A673 (cell line): ENCODE measurements at regions not wholly inside any gene's neighbourhood (a gene's known extent, or its start where the extent isn't known, plus 50 kb on each side); places are given as distances from the start of the nearest gene placed in this dataset.
A peak's percentile ranks its signal among the peaks of the same experiment; 100 is the strongest.

ENCODE experiments used
- BruUV-seq: library from RNA; stranded (reverse); fragments of 400-500 nt; replicated peaks from 2 replicates; lab custom pipeline; 2021; lab: Mats Ljungman, UMichigan
- CTCF ChIA-PET: fragments of 300-600 bp; sonication (Branson Sonifier 250); formaldehyde crosslinking; loops from one replicate; lab custom pipeline; 2022; ENCODE audit warnings: antibody characterized with exemption; lab: Charles Lee
- POLR2A ChIA-PET: fragments of 300-600 bp; sonication (Branson Sonifier 250); formaldehyde crosslinking; loops from one replicate; lab custom pipeline; 2022; ENCODE audit warnings: antibody characterized with exemption; ENCODE audit not compliant: low non-redundant PET; lab: Charles Lee
- DNase-seq: peaks from one replicate; pipeline ENCODE4 v3.0.0-alpha.2; 2015; ENCODE audit warnings: low spot score
- H3K27ac ChIP-seq: fragments of 200-600 bp; sonication (generic); 2 replicates; pipeline ENCODE4 v1.5.1; 2016; ENCODE audit warnings: mixed run types, low read depth, mild to moderate bottlenecking, mixed read lengths, antibody characterized with exemption, low read length; ENCODE audit not compliant: poor library complexity, severe bottlenecking
- H3K27me3 ChIP-seq: fragments of 200-600 bp; sonication (generic); replicated peaks from 2 replicates; pipeline ENCODE4 v1.6.1; 2017; ENCODE audit warnings: mixed run types, low read depth, mild to moderate bottlenecking, mixed read lengths, antibody characterized with exemption, low read length; ENCODE audit not compliant: insufficient read depth, poor library complexity
- H3K36me3 ChIP-seq: fragments of 200-600 bp; sonication (generic); 2 replicates; pipeline ENCODE4 v1.6.1; 2016; ENCODE audit warnings: mixed run types, mild to moderate bottlenecking, mixed read lengths, antibody characterized with exemption, low read length; ENCODE audit not compliant: insufficient read depth, poor library complexity, severe bottlenecking
- H3K4me1 ChIP-seq: fragments of 200-600 bp; sonication (generic); 2 replicates; pipeline ENCODE4 v1.6.1; 2017; ENCODE audit warnings: mixed run types, mild to moderate bottlenecking, mixed read lengths, antibody characterized with exemption, low read length; ENCODE audit not compliant: insufficient read depth, poor library complexity, severe bottlenecking
- H3K4me3 ChIP-seq: fragments of 200-600 bp; sonication (generic); 2 replicates; pipeline ENCODE4 v1.5.1; 2016; ENCODE audit warnings: low read depth, mixed run types, mild to moderate bottlenecking, mixed read lengths, low read length; ENCODE audit not compliant: poor library complexity, severe bottlenecking
- H3K9me3 ChIP-seq: fragments of 200-600 bp; sonication (generic); 2 replicates; pipeline ENCODE4 v1.6.1; 2016; ENCODE audit warnings: mixed run types, low read depth, mild to moderate bottlenecking, mixed read lengths, antibody characterized with exemption, low read length; ENCODE audit not compliant: poor library complexity, severe bottlenecking
- CTCF ChIP-seq: fragments of 300-800, 200-600 bp; sonication (generic); conservative IDR thresholded peaks from 2 replicates; pipeline ENCODE4 v1.5.1; 2017; ENCODE audit warnings: low read depth, mild to moderate bottlenecking, antibody characterized with exemption, low read length, moderate library complexity, mixed read lengths
- EZH2 ChIP-seq: fragments of 200-600 bp; sonication (generic); IDR thresholded peaks from 2 replicates; pipeline ENCODE4 v1.6.1; 2017; ENCODE audit warnings: borderline replicate concordance, low read depth, mild to moderate bottlenecking, mixed read lengths, antibody characterized with exemption, low read length; ENCODE audit not compliant: poor library complexity, severe bottlenecking
- intact Hi-C: fragments of 100-400 bp; cut with micrococcal nuclease; formaldehyde crosslinking; loops from one replicate; pipeline ENCODE4 v1.10.0; 2022; ENCODE audit not compliant: unreplicated experiment

- no peaks in the 10 kb centered on the region for H3K27me3 ChIP-seq
- POLR2A ChIA-PET, result no interaction called here
- intact Hi-C loops, result no loop called here
- DNase-seq, result no peak
- no peaks in the 10 kb centered on the region for H3K36me3 ChIP-seq
- TF ChIP-seq EZH2 (no peak), CTCF (no peak)
- no peaks in the 10 kb centered on the region for H3K4me1 ChIP-seq
- no peaks in the 10 kb centered on the region for H3K9me3 ChIP-seq
- no peak overlapping the region for H3K4me3 ChIP-seq
- CTCF ChIA-PET, result no interaction called here
- H3K27ac ChIP-seq, result no peak overlapping the region
- no TSS peak for BruUV-seq
These were observed 117.9 kb upstream of the EEPD1 start for GRCh38 chr7:36035186-36035585.

- H3K4me1 ChIP-seq, result no peaks in the 10 kb centered on the region
- BruUV-seq, result no TSS peak
- ChIA-PET CTCF (no interaction called here), POLR2A (no interaction called here)
- no peak overlapping the region for H3K27ac ChIP-seq
- no peak for TF ChIP-seq EZH2
- no peak for TF ChIP-seq CTCF
- DNase-seq, result no peak
- intact Hi-C loops, result no loop called here
- H3K27me3 ChIP-seq, result no peaks in the 10 kb centered on the region
- no peaks in the 10 kb centered on the region for H3K36me3 ChIP-seq
- no peaks in the 10 kb centered on the region for H3K9me3 ChIP-seq
- H3K4me3 ChIP-seq, result no peak overlapping the region
These were observed 116.5 kb upstream of the EEPD1 start for GRCh38 chr7:36036590-36036989.

GRCh38 chr7:36037121-36037662 is 115.9 kb upstream of the EEPD1 start:
- ChIA-PET CTCF (no interaction called here), POLR2A (no interaction called here)
- H3K27ac ChIP-seq, result no peak overlapping the region
- H3K36me3 ChIP-seq, result no peaks in the 10 kb centered on the region
- BruUV-seq, result no TSS peak
- H3K4me3 ChIP-seq, result no peak overlapping the region
- H3K27me3 ChIP-seq, result no peaks in the 10 kb centered on the region
- no peak for TF ChIP-seq EZH2
- no peak for TF ChIP-seq CTCF
- intact Hi-C loops, result no loop called here
- H3K4me1 ChIP-seq, result no peaks in the 10 kb centered on the region
- no peaks in the 10 kb centered on the region for H3K9me3 ChIP-seq
- DNase-seq, result peak; percentile 32
